Smooth muscle cell (in vitro differentiated cells): ENCODE measurements at regions not wholly inside any gene's neighbourhood (a gene's known extent, or its start where the extent isn't known, plus 50 kb on each side); places are given as distances from the start of the nearest gene placed in this dataset.

Experiments
- DNase-seq: peaks from one replicate; lab custom pipeline; 2025; ENCODE audit not compliant: unreplicated experiment; lab: John Stamatoyannopoulos, UW
- H2AFZ ChIP-seq: fragments of 200-600 bp; sonication (generic); 2 replicates; pipeline ENCODE4 v1.6.0; 2016; ENCODE audit warnings: antibody characterized with exemption, low read depth, mild to moderate bottlenecking
- H3F3A ChIP-seq: fragments of 200-600 bp; sonication (generic); 2 replicates; pipeline ENCODE4 v1.6.0; 2017; ENCODE audit warnings: antibody characterized with exemption, low read depth
- H3K27ac ChIP-seq: fragments of 200-600 bp; sonication (generic); 2 replicates; pipeline ENCODE4 v1.5.1; 2016; ENCODE audit warnings: low read depth, mild to moderate bottlenecking
- H3K27me3 ChIP-seq: fragments of 200-600 bp; sonication (generic); 2 replicates; pipeline ENCODE4 v1.6.1; 2016; ENCODE audit warnings: low read depth, mild to moderate bottlenecking
- H3K36me3 ChIP-seq: fragments of 200-600 bp; sonication (generic); 2 replicates; pipeline ENCODE4 v1.5.1; 2016; ENCODE audit warnings: low read depth
- H3K4me1 ChIP-seq: fragments of 200-600 bp; sonication (generic); 2 replicates; pipeline ENCODE4 v1.5.1; 2016; ENCODE audit warnings: low read depth
- H3K4me2 ChIP-seq: fragments of 200-600 bp; sonication (generic); 2 replicates; pipeline ENCODE4 v1.6.0; 2016; ENCODE audit warnings: mild to moderate bottlenecking
- H3K4me3 ChIP-seq: fragments of 200-600 bp; sonication (generic); 2 replicates; pipeline ENCODE4 v1.5.1; 2016; ENCODE audit warnings: mild to moderate bottlenecking
- H3K79me2 ChIP-seq: fragments of 200-600 bp; sonication (generic); 2 replicates; pipeline ENCODE4 v1.6.0; 2016; ENCODE audit warnings: low read depth, mild to moderate bottlenecking
- H3K9ac ChIP-seq: fragments of 200-600 bp; sonication (generic); 2 replicates; pipeline ENCODE4 v1.6.0; 2016; ENCODE audit warnings: low read depth
- H3K9me3 ChIP-seq: fragments of 200-600 bp; sonication (generic); replicated peaks from 2 replicates; pipeline ENCODE4 v1.5.1; 2016; ENCODE audit warnings: low read depth
- H4K20me1 ChIP-seq: fragments of 200-600 bp; sonication (generic); 2 replicates; pipeline ENCODE4 v1.6.0; 2016; ENCODE audit warnings: low read depth
- CTCF ChIP-seq: fragments of 200-600 bp; sonication (generic); IDR thresholded peaks from 2 replicates; pipeline ENCODE4 v1.5.1; 2017; ENCODE audit warnings: borderline replicate concordance, mild to moderate bottlenecking, antibody characterized with exemption; ENCODE audit not compliant: insufficient read depth, poor library complexity, severe bottlenecking
- WGBS: methylation state at CpG from one replicate; pipeline ENCODE4 v1.1.7; 2016; ENCODE audit warnings: low lambda C conversion rate; 5-methylcytosine and 5-hydroxymethylcytosine counted together

- no peak overlapping the region for H3K4me2 ChIP-seq
- TF ChIP-seq CTCF = no peak
These were observed 1798.8 kb upstream of the PRR20A start for GRCh38 chr13:55341891-55342290.

GRCh38 chr13:55345224-55345623 lies 1795.5 kb upstream of the PRR20A start:
- no peaks in the 10 kb centered on the region for H3K9me3 ChIP-seq
- no peaks in the 10 kb centered on the region for H3K4me1 ChIP-seq
- TF ChIP-seq CTCF = no peak
- no peak overlapping the region for H3K9ac ChIP-seq
- H3K4me3 ChIP-seq = no peak overlapping the region
- H3K79me2 ChIP-seq = no peaks in the 10 kb centered on the region
- no peaks in the 10 kb centered on the region for H3K27me3 ChIP-seq
- no peaks in the 10 kb centered on the region for H3K36me3 ChIP-seq
- H3K27ac ChIP-seq = no peak overlapping the region
- 84% methylated on average over 4 of the region's 4 CpGs for WGBS
- no peak for DNase-seq
- H3K4me2 ChIP-seq = no peak overlapping the region
- no peaks in the 10 kb centered on the region for H4K20me1 ChIP-seq
- no peak overlapping the region for H2AFZ ChIP-seq
- H3F3A ChIP-seq = no peaks in the 10 kb centered on the region

More at GRCh38 chr13:55341891-55342290, 1798.8 kb upstream of the PRR20A start:
- Histone ChIP-seq H3K9ac (no peak overlapping the region), H3K27me3 (no peaks in the 10 kb centered on the region), H3K36me3 (no peaks in the 10 kb centered on the region), H3F3A (no peaks in the 10 kb centered on the region), H3K4me3 (no peak overlapping the region), H3K4me1 (no peaks in the 10 kb centered on the region), H3K9me3 (no peaks in the 10 kb centered on the region), H2AFZ (no peak overlapping the region), H4K20me1 (no peaks in the 10 kb centered on the region), H3K79me2 (no peaks in the 10 kb centered on the region), H3K27ac (no peak overlapping the region)
- 92% methylated on average over 3 of the region's 3 CpGs for WGBS
- DNase-seq = no peak

- Histone ChIP-seq H4K20me1 (no peaks in the 10 kb centered on the region), H3K4me3 (no peak overlapping the region), H3K4me2 (no peak overlapping the region), H3K27ac (no peak overlapping the region), H3F3A (no peaks in the 10 kb centered on the region), H3K27me3 (no peaks in the 10 kb centered on the region), H3K4me1 (no peaks in the 10 kb centered on the region), H2AFZ (no peak overlapping the region), H3K79me2 (no peaks in the 10 kb centered on the region), H3K36me3 (no peaks in the 10 kb centered on the region), H3K9me3 (no peaks in the 10 kb centered on the region), H3K9ac (no peak overlapping the region)
- no peak for TF ChIP-seq CTCF
- 93% methylated on average over 3 of the region's 3 CpGs for WGBS
- DNase-seq = no peak
These were observed 1793.2 kb upstream of the PRR20A start for GRCh38 chr13:55347528-55347927.

GRCh38 chr13:55359067-55359466 lies 1781.7 kb upstream of the PRR20A start:
- Histone ChIP-seq H3F3A (no peaks in the 10 kb centered on the region), H3K4me3 (no peak overlapping the region), H3K79me2 (no peaks in the 10 kb centered on the region), H3K9ac (no peak overlapping the region), H3K4me1 (peaks cover 5% of the 10 kb centered on the region), H3K9me3 (no peaks in the 10 kb centered on the region), H2AFZ (no peak overlapping the region), H3K27me3 (no peaks in the 10 kb centered on the region), H4K20me1 (no peaks in the 10 kb centered on the region), H3K4me2 (no peak overlapping the region), H3K36me3 (no peaks in the 10 kb centered on the region), H3K27ac (no peak overlapping the region)
- no peak for DNase-seq
- WGBS = 81% methylated on average over 1 of the region's 1 CpG
- TF ChIP-seq CTCF = no peak
